H1 (cell line): ENCODE measurements at regions not wholly inside any gene's neighbourhood (a gene's known extent, or its start where the extent isn't known, plus 50 kb on each side); places are given as distances from the start of the nearest gene placed in this dataset.

Experiments
- BACH1 ChIP-seq: IDR thresholded peaks from 2 replicates; pipeline ENCODE4 v1.6.1; 2012; ENCODE audit warnings: low read length, improper control_type of control experiment
- CHD7 ChIP-seq: fragments of 300-600 bp; sonication (generic); IDR thresholded peaks from 2 replicates; pipeline ENCODE4 v1.7.1; 2012; ENCODE audit warnings: low read length, moderate library complexity, mild to moderate bottlenecking, inconsistent platforms; ENCODE audit not compliant: insufficient replicate concordance
- E2F6 ChIP-seq: IDR thresholded peaks from 2 replicates; pipeline ENCODE4 v1.6.1; 2012; ENCODE audit warnings: inconsistent platforms
- HDAC2 ChIP-seq, 2 experiments: fragments of 300-600 bp in 1 of 2; sonication (generic) in 1 of 2; IDR thresholded peaks; 2 replicates each; pipeline ENCODE4 v1.6.1; 2011 to 2012; ENCODE audit warnings: low read depth in 2 of 2, low read length in 2 of 2, mild to moderate bottlenecking in 2 of 2, moderate library complexity in 2 of 2, borderline replicate concordance in 1 of 2, inconsistent platforms in 1 of 2
- RAD21 ChIP-seq, 2 experiments: IDR thresholded peaks in 1 of 2; conservative IDR thresholded peaks in 1 of 2; 2 replicates each; pipeline ENCODE4 v1.6.1; 2011; ENCODE audit warnings: low read depth in 2 of 2, low read length in 2 of 2, improper control_type of control experiment in 1 of 2, inconsistent platforms in 1 of 2, mild to moderate bottlenecking in 1 of 2, moderate library complexity in 1 of 2
- RNF2 ChIP-seq: fragments of 200-900, 300-1000 bp; sonication (generic); IDR thresholded peaks from 2 replicates; pipeline ENCODE4 v1.7.1; 2016; ENCODE audit warnings: borderline replicate concordance, low read depth, mild to moderate bottlenecking, antibody characterized with exemption, low read length; ENCODE audit not compliant: poor library complexity, severe bottlenecking; ENCODE audit errors: missing control alignments
- RXRA ChIP-seq: IDR thresholded peaks from 2 replicates; pipeline ENCODE4 v1.6.1; 2011; ENCODE audit warnings: low read depth, mild to moderate bottlenecking, low read length, moderate library complexity; ENCODE audit not compliant: insufficient read depth
- SP2 ChIP-seq: IDR thresholded peaks from 2 replicates; pipeline ENCODE4 v1.6.1; 2012; ENCODE audit warnings: mild to moderate bottlenecking, low read length, inconsistent platforms
- TBP ChIP-seq: IDR thresholded peaks from 2 replicates; pipeline ENCODE4 v1.6.1; 2011; ENCODE audit warnings: low read depth, low read length, improper control_type of control experiment

- TF ChIP-seq CHD7 (no peak), TBP (no peak), RXRA (no peak), RAD21 (IDR thresholded peaks at IDR 0.05 in 1 of 2, conservative IDR thresholded peaks at IDR 0.05 in 1 of 2; ENCODE audit: low read depth in 2 of 2, low read length in 2 of 2) (no peak), SP2 (no peak), RNF2 (no peak), E2F6 (no peak), BACH1 (no peak), HDAC2 (IDR thresholded peaks at IDR 0.05; ENCODE audit: borderline replicate concordance in 1 of 2, low read depth in 2 of 2, low read length in 2 of 2) (no peak)
These were observed 827.6 kb downstream of the RNF144A start (continued) for GRCh38 chr2:7744827-7745226.
